SKM-1 treated with dmso at 0.1 percent for 144 hours (cell line): ENCODE measurements at regions not wholly inside any gene's neighbourhood (a gene's known extent, or its start where the extent isn't known, plus 50 kb on each side); places are given as distances from the start of the nearest gene placed in this dataset.

Source experiments
- DNase-seq: peaks from one replicate; lab custom pipeline; 2025; ENCODE audit not compliant: unreplicated experiment; lab: John Stamatoyannopoulos, UW

DNA sequence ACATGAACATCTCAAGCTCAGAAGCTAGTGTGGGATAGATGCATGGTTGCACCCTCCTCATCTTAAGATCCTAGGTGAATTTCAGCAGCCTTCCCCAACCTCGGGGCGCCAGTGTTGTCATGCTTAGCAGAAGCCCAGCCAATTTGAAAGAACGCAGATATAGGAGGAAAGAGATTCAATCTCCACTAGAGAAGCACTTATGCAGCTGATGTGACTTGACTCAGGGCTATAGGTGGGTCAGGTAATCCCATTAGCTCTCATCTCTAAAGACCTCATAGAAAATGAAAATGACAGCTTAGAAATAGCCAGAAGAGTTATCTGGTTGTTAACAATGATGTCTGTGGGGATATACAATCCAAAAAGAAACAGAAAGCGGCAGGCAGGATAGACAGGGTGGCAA lies 310.5 kb downstream of the GPAM start:
- DNase-seq: no peak

GRCh38 chr10:111873621-111874135 lies 309.9 kb downstream of the GPAM start:
- DNase-seq: no peak

DNA sequence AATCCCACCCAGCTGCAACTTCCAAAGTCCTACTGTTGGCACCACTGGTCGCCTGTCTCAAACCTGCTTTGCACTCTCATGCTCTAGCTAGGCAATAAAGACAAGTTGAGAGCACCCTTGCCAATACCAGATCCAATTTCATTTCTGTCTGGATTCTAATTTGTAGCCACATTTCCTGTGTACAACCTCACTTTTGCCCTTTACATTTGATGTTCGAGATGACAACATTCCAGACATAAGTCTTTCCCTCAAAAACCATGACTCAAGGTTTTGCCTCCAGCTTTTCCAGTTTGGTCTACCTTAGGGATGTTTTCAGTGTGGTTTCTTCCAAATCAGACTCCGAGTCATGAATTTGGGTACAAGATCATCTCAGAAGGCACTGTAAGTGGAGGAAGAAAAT lies 309.0 kb downstream of the GPAM start:
- no peak for DNase-seq

DNA sequence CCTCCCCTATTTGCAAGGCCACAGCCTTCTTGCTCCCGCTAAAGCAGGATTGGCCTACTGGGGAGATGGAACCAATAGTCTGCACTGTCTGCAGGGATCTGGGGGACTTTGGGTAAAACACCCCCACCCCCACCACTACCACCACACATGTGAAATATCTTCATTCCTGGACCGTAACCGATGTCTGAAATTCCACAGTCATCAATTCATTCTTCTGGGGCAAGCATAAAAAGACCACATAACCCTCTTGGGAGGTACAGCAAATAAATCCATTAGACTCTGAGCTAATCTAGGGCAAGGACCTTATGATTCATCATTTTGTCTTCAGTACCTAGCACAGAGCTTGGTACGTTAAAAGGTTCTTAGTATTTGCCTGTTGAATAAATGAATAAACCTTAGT lies 307.8 kb downstream of the GPAM start:
- DNase-seq: no peak

DNA sequence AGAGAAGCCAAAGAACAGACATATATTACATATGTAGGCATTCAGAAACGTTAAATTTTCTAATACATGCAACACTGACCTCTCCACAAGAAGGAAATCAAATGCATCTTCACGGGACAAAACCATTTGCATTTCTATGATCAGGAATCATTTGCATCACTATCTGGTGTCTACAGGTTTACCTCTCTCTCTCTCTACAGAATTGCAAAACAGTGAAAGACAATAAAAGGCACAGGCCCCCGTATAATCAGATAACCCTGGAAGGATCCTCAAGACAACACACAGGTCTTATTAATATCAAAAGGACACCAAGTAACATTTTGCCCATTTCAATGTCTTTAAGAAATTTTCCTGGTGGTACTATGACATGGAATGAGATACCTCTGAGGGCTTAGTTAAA lies 306.3 kb downstream of the GPAM start:
- DNase-seq: no peak

- no peak for DNase-seq
Measured at GRCh38 chr10:111879969-111880368, 303.6 kb downstream of the GPAM start.

DNA sequence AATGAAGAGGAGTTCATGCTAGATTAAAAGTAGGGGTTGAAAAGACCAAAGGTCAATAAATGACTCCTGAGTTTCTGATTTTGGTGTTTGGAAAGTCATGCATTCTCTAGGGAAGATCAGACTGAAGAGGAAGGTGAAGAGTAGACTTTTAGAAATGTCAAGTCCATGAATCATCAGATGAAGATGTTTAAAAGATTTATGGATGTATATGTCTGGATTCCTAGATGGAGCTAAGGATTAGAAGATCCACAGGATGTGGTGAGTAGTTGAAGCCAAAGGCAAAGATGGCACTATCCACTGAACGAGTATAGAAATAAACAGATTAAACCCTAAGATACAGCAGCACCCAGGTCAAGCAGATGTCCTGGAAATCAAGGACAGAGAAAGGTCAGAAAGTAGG lies 298.5 kb downstream of the GPAM start:
- DNase-seq: no peak

DNA sequence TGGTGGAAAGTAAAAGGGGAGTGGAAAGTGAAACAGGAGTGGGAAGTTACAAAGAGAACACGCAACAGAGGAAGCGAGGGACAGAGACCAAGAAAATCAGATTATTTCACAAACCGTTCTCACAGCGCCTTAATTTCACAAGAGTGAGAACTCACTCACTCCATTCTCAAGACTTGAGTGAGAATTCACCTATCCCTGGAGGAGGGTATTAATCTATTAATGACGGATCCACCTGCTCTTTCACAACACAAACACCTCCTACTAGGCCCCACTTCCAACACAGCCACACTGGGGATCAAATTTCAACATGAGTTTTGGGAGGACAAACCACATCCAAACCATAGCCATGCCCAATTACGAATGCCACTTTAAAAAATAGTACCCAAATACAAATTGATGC lies 297.6 kb downstream of the GPAM start:
- DNase-seq: no peak

GRCh38 chr10:111887266-111887665 lies 296.3 kb downstream of the GPAM start:
- no peak for DNase-seq

GRCh38 chr10:111890046-111890445 lies 293.5 kb downstream of the GPAM start:
- no peak for DNase-seq

GRCh38 chr10:111916011-111916410 lies 267.6 kb downstream of the GPAM start:
- DNase-seq: no peak

DNA sequence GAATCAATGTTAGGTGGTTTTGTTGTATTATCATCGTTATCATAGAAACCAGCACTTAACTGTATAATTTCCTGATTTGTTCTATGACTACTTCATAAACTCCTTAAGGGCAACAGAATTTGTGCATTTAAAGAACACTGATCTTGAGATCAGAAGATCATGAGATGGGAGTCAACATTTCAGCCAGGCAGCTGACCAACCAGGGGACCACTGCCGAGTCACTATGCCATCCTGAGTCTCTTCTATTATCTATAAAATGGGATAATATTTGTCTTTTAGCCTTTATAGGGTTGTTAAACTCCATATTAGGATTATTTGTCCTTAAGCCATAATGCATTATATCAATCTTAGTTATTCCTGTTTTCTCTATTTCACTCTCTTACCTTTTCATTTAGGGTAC lies 261.7 kb downstream of the GPAM start:
- no peak for DNase-seq

- no peak for DNase-seq
Measured at GRCh38 chr10:111923032-111923431, 260.5 kb downstream of the GPAM start.

DNA sequence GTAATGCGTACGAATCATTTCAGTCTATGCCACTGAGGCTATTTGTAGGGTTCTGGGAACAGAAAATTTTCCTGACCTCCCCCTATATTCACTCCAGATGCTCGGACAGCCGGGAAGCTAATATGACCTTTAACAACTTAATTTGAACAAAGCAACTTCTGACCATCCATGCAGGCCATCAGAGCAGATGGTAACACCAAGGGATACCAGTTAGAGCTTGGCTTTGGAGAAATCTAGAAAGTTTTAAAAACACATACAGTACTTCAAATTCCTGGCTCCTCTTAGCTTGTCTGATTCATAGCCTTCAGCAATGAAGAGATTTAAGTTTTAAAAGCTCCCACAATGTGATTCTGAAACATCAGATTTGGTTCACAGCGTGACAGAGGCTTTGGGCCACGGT lies 257.3 kb downstream of the GPAM start:
- DNase-seq: no peak

GRCh38 chr10:111933937-111934336 lies 249.6 kb downstream of the GPAM start:
- DNase-seq: no peak

GRCh38 chr10:111934931-111935330 lies 248.6 kb downstream of the GPAM start:
- DNase-seq: no peak

DNA sequence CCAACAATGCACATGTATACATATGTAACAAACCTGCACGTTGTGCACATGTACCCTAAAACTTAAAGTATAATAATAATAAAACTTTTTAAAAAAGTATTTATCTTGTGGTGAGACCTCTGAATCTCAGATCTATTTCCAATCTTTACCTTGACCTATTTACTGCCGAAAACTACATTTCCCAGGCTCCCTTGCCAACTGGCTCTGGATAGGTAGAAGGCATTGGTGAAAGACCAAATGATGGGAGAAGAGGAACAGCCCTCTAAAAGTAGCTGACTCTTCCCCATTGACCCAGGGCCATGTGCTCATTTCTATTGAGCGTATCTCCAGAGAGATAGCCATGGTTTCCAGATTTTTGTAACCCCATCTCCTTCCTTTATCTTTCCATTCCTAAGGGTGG lies 247.4 kb downstream of the GPAM start:
- no peak for DNase-seq

- DNase-seq: no peak
Measured at GRCh38 chr10:111944331-111944730, 239.2 kb downstream of the GPAM start.

DNA sequence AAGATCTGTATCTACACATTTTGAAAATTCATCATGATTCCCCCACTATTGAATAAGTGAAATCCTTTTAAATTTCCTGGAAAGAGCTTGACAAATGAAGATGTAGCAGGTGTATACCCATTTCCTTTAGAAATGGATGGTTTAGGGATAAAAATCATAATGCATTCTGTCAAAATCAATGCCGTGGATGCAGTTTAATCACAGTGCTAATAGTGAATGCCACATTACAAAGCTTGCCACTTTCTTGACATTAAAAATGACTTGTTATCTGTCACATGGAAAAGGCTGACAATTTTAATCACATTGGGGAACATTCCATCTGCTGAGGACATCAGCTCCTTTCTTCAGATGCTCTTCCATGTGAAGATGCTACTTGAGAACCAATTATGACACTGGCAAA lies 229.6 kb downstream of the GPAM start:
- no peak for DNase-seq

- no peak for DNase-seq
Measured at GRCh38 chr10:111954386-111954785, 229.2 kb downstream of the GPAM start.

GRCh38 chr10:111956841-111957240 lies 226.7 kb downstream of the GPAM start:
- DNase-seq: no peak

- DNase-seq: no peak
Measured at GRCh38 chr10:111962951-111963350, 220.6 kb downstream of the GPAM start.

DNA sequence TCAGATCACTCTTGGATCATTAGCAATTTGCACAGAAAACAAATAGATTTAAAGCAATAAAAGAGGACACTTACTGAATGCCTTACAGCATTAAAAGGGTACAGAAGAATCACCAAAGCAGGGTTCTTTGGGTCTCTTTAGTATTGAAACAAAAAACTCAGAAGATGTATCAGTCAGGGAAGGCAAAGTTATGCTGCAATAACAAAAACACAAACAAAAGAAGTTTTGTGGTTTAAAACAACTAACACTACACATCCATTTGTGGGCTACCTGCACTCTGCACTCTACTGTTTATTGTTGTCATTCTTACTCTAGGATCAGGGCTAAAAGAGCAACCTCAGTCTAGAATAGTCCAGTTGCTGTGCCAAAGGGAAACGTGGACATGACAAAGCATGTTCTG lies 216.4 kb downstream of the GPAM start:
- DNase-seq: no peak

GRCh38 chr10:111967547-111967946 lies 216.0 kb downstream of the GPAM start:
- DNase-seq: no peak
